ENCODE measurements at regions not wholly inside any gene's neighbourhood (a gene's known extent, or its start where the extent isn't known, plus 50 kb on each side); places are given as distances from the start of the nearest gene placed in this dataset.

DNA sequence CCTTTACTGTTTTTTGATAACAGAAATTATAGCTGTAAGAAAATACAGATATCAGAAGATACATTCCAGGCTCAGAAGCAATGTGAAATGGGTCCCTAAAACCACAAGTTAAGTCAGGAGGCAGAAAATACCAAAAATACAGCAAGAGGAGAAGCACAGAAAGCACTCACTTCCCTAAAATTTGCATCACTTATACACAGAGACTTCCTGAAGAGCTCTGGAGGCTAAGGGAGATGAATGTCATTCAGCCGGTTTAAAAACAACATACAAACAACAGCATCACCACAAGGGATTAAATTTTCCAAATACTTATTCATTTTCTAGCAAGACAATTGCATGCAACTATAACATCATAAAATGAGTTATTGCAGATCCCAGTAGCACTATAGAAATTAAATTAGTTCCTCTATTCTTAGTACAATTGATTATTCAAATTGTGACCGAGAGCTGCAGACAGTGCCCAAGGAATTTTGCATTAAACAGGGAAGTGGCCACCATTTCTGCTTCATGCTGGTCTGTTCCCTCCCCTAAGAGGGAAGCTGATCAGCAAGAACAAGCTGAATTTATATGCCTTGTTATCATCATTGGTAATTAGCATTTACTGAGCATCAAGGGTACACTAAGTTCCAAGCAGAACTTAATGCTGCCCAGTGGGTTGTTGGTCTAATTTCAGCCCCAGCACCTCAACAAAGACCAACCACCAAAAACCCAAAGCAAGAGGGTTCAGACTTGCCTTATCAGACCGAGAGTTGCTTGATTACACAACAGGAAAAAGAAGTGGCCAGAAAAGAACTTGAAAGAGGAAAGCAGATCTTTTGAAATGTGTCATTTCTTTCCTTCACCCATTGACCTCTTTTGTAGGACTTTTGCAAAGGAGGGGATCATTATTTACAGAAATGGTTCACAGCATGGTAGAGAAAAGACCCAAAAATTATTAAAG is 140.7 kb downstream of the KCTD12 start (continued):
- TF ChIP-seq, protein P1, sequence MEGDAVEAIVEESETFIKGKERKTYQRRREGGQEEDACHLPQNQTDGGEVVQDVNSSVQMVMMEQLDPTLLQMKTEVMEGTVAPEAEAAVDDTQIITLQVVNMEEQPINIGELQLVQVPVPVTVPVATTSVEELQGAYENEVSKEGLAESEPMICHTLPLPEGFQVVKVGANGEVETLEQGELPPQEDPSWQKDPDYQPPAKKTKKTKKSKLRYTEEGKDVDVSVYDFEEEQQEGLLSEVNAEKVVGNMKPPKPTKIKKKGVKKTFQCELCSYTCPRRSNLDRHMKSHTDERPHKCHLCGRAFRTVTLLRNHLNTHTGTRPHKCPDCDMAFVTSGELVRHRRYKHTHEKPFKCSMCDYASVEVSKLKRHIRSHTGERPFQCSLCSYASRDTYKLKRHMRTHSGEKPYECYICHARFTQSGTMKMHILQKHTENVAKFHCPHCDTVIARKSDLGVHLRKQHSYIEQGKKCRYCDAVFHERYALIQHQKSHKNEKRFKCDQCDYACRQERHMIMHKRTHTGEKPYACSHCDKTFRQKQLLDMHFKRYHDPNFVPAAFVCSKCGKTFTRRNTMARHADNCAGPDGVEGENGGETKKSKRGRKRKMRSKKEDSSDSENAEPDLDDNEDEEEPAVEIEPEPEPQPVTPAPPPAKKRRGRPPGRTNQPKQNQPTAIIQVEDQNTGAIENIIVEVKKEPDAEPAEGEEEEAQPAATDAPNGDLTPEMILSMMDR (IDR thresholded peaks at IDR 0.05; ENCODE audit: control extremely low read depth in 1 of 3, insufficient read depth in 1 of 3, low read depth in 1 of 3, low read length in 3 of 3) = no peak
- TF ChIP-seq RFX5 (IDR thresholded peaks at IDR 0.05; ENCODE audit: borderline replicate concordance, low read depth, low read length) (no peak), TCF12 (IDR thresholded peaks at IDR 0.05; ENCODE audit: low read depth, low read length) (no peak), KDM4A (IDR thresholded peaks at IDR 0.05; ENCODE audit: low read depth, low read length, severe bottlenecking) (no peak), MAFK (IDR thresholded peaks at IDR 0.05; ENCODE audit: low read depth, low read length) (no peak), CHD2 (IDR thresholded peaks at IDR 0.05; ENCODE audit: low read length) (no peak), ZNF274 (IDR thresholded peaks at IDR 0.05; ENCODE audit: borderline replicate concordance, extremely low read depth, low read length) (no peak), CTBP2 (IDR thresholded peaks at IDR 0.05; ENCODE audit: borderline replicate concordance, insufficient read depth, insufficient read length, low read length) (no peak), SIN3A (conservative IDR thresholded peaks at IDR 0.05 in 1 of 2, IDR thresholded peaks at IDR 0.05 in 1 of 2; ENCODE audit: low read depth in 1 of 2, low read length in 2 of 2) (no peak)

Measured in H1 (cell line).